ENCODE measurements at regions not wholly inside any gene's neighbourhood (a gene's known extent, or its start where the extent isn't known, plus 50 kb on each side); places are given as distances from the start of the nearest gene placed in this dataset.

GRCh38 chr1:199044191-199044590, 405.4 kb downstream of the PTPRC start:
- Histone ChIP-seq H3K9me3 (ENCODE audit: control insufficient read depth, low read length) (no peaks in the 10 kb centered on the region), H3K27ac (ENCODE audit: low read length) (no peak overlapping the region), H3K27me3 (ENCODE audit: control insufficient read depth, insufficient read depth) (no peaks in the 10 kb centered on the region), H3K4me1 (ENCODE audit: control insufficient read depth, insufficient read depth, low read length) (no peaks in the 10 kb centered on the region), H3K4me3 (ENCODE audit: low read length) (no peak overlapping the region)
- ATAC-seq: no peak
- WGBS: 43% methylated on average over 1 of the region's 1 CpG
- intact Hi-C loops (cut with DNase I): no loop called here
- no peak for DNase-seq

GRCh38 chr1:199046618-199047017, 407.8 kb downstream of the PTPRC start:
- Histone ChIP-seq H3K9me3 (ENCODE audit: control insufficient read depth, low read length) (no peaks in the 10 kb centered on the region), H3K4me1 (ENCODE audit: control insufficient read depth, insufficient read depth, low read length) (no peaks in the 10 kb centered on the region), H3K27ac (ENCODE audit: low read length) (no peak overlapping the region), H3K27me3 (ENCODE audit: control insufficient read depth, insufficient read depth) (no peaks in the 10 kb centered on the region), H3K4me3 (ENCODE audit: low read length) (no peak overlapping the region)
- no peak for ATAC-seq
- 94% methylated on average over 1 of the region's 1 CpG for WGBS
- intact Hi-C loops (cut with DNase I): no loop called here
- no peak for DNase-seq

- ATAC-seq (no peak), DNase-seq (no peak)
- Histone ChIP-seq H3K9me3 (ENCODE audit: control insufficient read depth, low read length) (no peaks in the 10 kb centered on the region), H3K4me1 (ENCODE audit: control insufficient read depth, insufficient read depth, low read length) (no peaks in the 10 kb centered on the region), H3K27ac (ENCODE audit: low read length) (no peak overlapping the region), H3K4me3 (ENCODE audit: low read length) (no peak overlapping the region), H3K27me3 (ENCODE audit: control insufficient read depth, insufficient read depth) (no peaks in the 10 kb centered on the region)
- intact Hi-C loops (cut with DNase I): no loop called here
- 63% methylated on average over 1 of the region's 1 CpG for WGBS
These were observed 415.9 kb downstream of the PTPRC start for GRCh38 chr1:199054694-199055093.

GRCh38 chr1:199057322-199057721, 418.5 kb downstream of the PTPRC start:
- Histone ChIP-seq H3K4me1 (ENCODE audit: control insufficient read depth, insufficient read depth, low read length) (no peaks in the 10 kb centered on the region), H3K27me3 (ENCODE audit: control insufficient read depth, insufficient read depth) (no peaks in the 10 kb centered on the region), H3K4me3 (ENCODE audit: low read length) (no peak overlapping the region), H3K9me3 (ENCODE audit: control insufficient read depth, low read length) (no peaks in the 10 kb centered on the region), H3K27ac (ENCODE audit: low read length) (no peak overlapping the region)
- no peak for ATAC-seq
- WGBS: 99% methylated on average over 1 of the region's 1 CpG
- DNase-seq: no peak
- intact Hi-C loops (cut with DNase I): no loop called here

GRCh38 chr1:199058281-199058680, 419.4 kb downstream of the PTPRC start:
- Histone ChIP-seq H3K4me3 (ENCODE audit: low read length) (no peak overlapping the region), H3K27me3 (ENCODE audit: control insufficient read depth, insufficient read depth) (no peaks in the 10 kb centered on the region), H3K27ac (ENCODE audit: low read length) (no peak overlapping the region), H3K9me3 (ENCODE audit: control insufficient read depth, low read length) (no peaks in the 10 kb centered on the region), H3K4me1 (ENCODE audit: control insufficient read depth, insufficient read depth, low read length) (no peaks in the 10 kb centered on the region)
- DNase-seq (no peak), ATAC-seq (no peak)
- intact Hi-C loops (cut with DNase I): no loop called here
- WGBS: 78% methylated on average over 4 of the region's 4 CpGs

GRCh38 chr1:199064971-199065370, 426.1 kb downstream of the PTPRC start:
- WGBS: 93% methylated on average over 1 of the region's 1 CpG
- Histone ChIP-seq H3K4me1 (ENCODE audit: control insufficient read depth, insufficient read depth, low read length) (no peaks in the 10 kb centered on the region), H3K27ac (ENCODE audit: low read length) (no peak overlapping the region), H3K4me3 (ENCODE audit: low read length) (no peak overlapping the region), H3K9me3 (ENCODE audit: control insufficient read depth, low read length) (no peaks in the 10 kb centered on the region), H3K27me3 (ENCODE audit: control insufficient read depth, insufficient read depth) (no peaks in the 10 kb centered on the region)
- intact Hi-C loops (cut with DNase I): no loop called here
- ATAC-seq (no peak), DNase-seq (no peak)

- Histone ChIP-seq H3K4me3 (ENCODE audit: low read length) (no peak overlapping the region), H3K9me3 (ENCODE audit: control insufficient read depth, low read length) (no peaks in the 10 kb centered on the region), H3K4me1 (ENCODE audit: control insufficient read depth, insufficient read depth, low read length) (no peaks in the 10 kb centered on the region), H3K27ac (ENCODE audit: low read length) (no peak overlapping the region), H3K27me3 (ENCODE audit: control insufficient read depth, insufficient read depth) (no peaks in the 10 kb centered on the region)
- intact Hi-C loops (cut with DNase I): no loop called here
- DNase-seq (no peak), ATAC-seq (no peak)
- 56% methylated on average over 2 of the region's 2 CpGs for WGBS
These were observed 428.6 kb downstream of the PTPRC start for GRCh38 chr1:199067483-199067882.

- H3K4me1 ChIP-seq (ENCODE audit: control insufficient read depth, insufficient read depth, low read length): no peaks in the 10 kb centered on the region
- intact Hi-C loops (cut with DNase I): no loop called here
- DNase-seq (no peak), ATAC-seq (no peak)
- no peaks in the 10 kb centered on the region for H3K9me3 ChIP-seq (ENCODE audit: control insufficient read depth, low read length)
- WGBS: over 99% methylated on average over 2 of the region's 2 CpGs
- H3K4me3 ChIP-seq (ENCODE audit: low read length): no peak overlapping the region
- H3K27ac ChIP-seq (ENCODE audit: low read length): no peak overlapping the region
- H3K27me3 ChIP-seq (ENCODE audit: control insufficient read depth, insufficient read depth): no peaks in the 10 kb centered on the region
These were observed 432.2 kb downstream of the PTPRC start for GRCh38 chr1:199071080-199071479.

- DNase-seq: no peak
- intact Hi-C loops (cut with DNase I): no loop called here
- WGBS: 94% methylated on average over 1 of the region's 1 CpG
- no peak for ATAC-seq
- Histone ChIP-seq H3K27me3 (ENCODE audit: control insufficient read depth, insufficient read depth) (no peaks in the 10 kb centered on the region), H3K4me3 (ENCODE audit: low read length) (no peak overlapping the region), H3K9me3 (ENCODE audit: control insufficient read depth, low read length) (no peaks in the 10 kb centered on the region), H3K27ac (ENCODE audit: low read length) (no peak overlapping the region), H3K4me1 (ENCODE audit: control insufficient read depth, insufficient read depth, low read length) (no peaks in the 10 kb centered on the region)
These were observed 434.3 kb downstream of the PTPRC start for GRCh38 chr1:199073166-199073565.

GRCh38 chr1:199075792-199076191, 437.0 kb downstream of the PTPRC start:
- no peak for ATAC-seq
- WGBS: 49% methylated on average over 2 of the region's 2 CpGs
- Histone ChIP-seq H3K4me1 (ENCODE audit: control insufficient read depth, insufficient read depth, low read length) (no peaks in the 10 kb centered on the region), H3K27ac (ENCODE audit: low read length) (no peak overlapping the region), H3K9me3 (ENCODE audit: control insufficient read depth, low read length) (no peaks in the 10 kb centered on the region), H3K4me3 (ENCODE audit: low read length) (no peak overlapping the region), H3K27me3 (ENCODE audit: control insufficient read depth, insufficient read depth) (no peaks in the 10 kb centered on the region)
- intact Hi-C loops (cut with DNase I): no loop called here
- no peak for DNase-seq

GRCh38 chr1:199079994-199080393, 441.2 kb downstream of the PTPRC start:
- no peaks in the 10 kb centered on the region for H3K9me3 ChIP-seq (ENCODE audit: control insufficient read depth, low read length)
- H3K27me3 ChIP-seq (ENCODE audit: control insufficient read depth, insufficient read depth): no peaks in the 10 kb centered on the region
- H3K4me1 ChIP-seq (ENCODE audit: control insufficient read depth, insufficient read depth, low read length): no peaks in the 10 kb centered on the region
- intact Hi-C loops (cut with DNase I): no loop called here
- no peak overlapping the region for H3K4me3 ChIP-seq (ENCODE audit: low read length)
- H3K27ac ChIP-seq (ENCODE audit: low read length): no peak overlapping the region
- no peak for DNase-seq
- no peak for ATAC-seq
- 96% methylated on average over 1 of the region's 1 CpG for WGBS

- no peaks in the 10 kb centered on the region for H3K4me1 ChIP-seq (ENCODE audit: control insufficient read depth, insufficient read depth, low read length)
- H3K4me3 ChIP-seq (ENCODE audit: low read length): no peak overlapping the region
- H3K27ac ChIP-seq (ENCODE audit: low read length): no peak overlapping the region
- no peaks in the 10 kb centered on the region for H3K9me3 ChIP-seq (ENCODE audit: control insufficient read depth, low read length)
- intact Hi-C loops (cut with DNase I): no loop called here
- no peaks in the 10 kb centered on the region for H3K27me3 ChIP-seq (ENCODE audit: control insufficient read depth, insufficient read depth)
- DNase-seq (no peak), ATAC-seq (no peak)
These were observed 442.9 kb downstream of the PTPRC start for GRCh38 chr1:199081739-199082138.

All from right cardiac atrium (tissue), 5 donors.